ENCODE measurements at regions not wholly inside any gene's neighbourhood (a gene's known extent, or its start where the extent isn't known, plus 50 kb on each side); places are given as distances from the start of the nearest gene placed in this dataset.

DNA sequence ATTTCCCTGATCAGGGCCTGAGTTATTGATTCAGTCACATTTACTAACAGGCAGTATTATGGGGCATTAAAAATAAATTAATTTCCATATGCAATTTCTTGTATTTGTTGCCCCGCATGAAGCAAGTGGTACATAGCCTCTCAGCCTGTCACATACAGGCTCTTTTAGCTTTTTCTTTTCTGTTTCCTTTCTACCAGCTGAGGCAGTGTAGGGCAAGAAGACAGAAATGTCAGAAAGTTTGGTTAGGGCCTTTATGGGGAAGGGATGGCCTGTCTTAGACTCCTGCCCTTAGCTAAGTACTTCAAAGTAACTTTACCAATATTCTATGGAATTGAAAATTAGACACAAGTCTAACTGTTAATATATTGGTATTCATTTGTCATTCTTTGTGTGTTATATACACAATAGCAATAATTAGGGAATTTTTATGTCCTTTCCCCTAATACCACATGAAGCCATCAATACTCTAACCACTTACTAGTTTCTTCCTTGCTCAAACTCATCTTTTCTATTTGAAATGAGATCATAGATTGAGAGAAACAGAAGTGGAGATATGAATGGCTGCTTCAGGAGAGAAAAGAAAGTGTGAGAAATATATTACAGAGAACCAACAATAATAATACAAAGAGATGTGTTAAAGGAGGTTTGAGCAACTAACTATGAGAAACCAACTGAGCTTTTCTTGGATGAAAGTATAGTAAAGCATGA is 669.6 kb downstream of the PCDH17 start:
- Histone ChIP-seq H3K36me3 (no peaks in the 10 kb centered on the region), H3K4me1 (no peaks in the 10 kb centered on the region), H3K27me3 (no peaks in the 10 kb centered on the region), H3K9me3 (no peaks in the 10 kb centered on the region), H3K27ac (no peak overlapping the region), H3K4me3 (no peak overlapping the region)
- TF ChIP-seq EP300 (IDR thresholded peaks at IDR 0.05) (no peak), CTCF (IDR thresholded peaks at IDR 0.05) (no peak), POLR2A (IDR thresholded peaks at IDR 0.05) (no peak)
- 89 to 95% methylated on average over 1 of the region's 1 CpG for WGBS, 2 donors
- DNase-seq (ENCODE audit: low spot score in 2 of 2): no peak

GRCh38 chr13:58302349-58302748 is 670.8 kb downstream of the PCDH17 start:
- Histone ChIP-seq H3K4me3 (no peak overlapping the region), H3K27me3 (no peaks in the 10 kb centered on the region), H3K9me3 (no peaks in the 10 kb centered on the region), H3K27ac (no peak overlapping the region), H3K4me1 (no peaks in the 10 kb centered on the region), H3K36me3 (no peaks in the 10 kb centered on the region)
- DNase-seq (ENCODE audit: low spot score in 2 of 2): no peak
- TF ChIP-seq CTCF (IDR thresholded peaks at IDR 0.05): no peak
- no peak for TF ChIP-seq POLR2A (IDR thresholded peaks at IDR 0.05)
- TF ChIP-seq EP300 (IDR thresholded peaks at IDR 0.05): no peak
- 68 to 86% methylated on average over 2 of the region's 2 CpGs for WGBS, 2 donors

DNA sequence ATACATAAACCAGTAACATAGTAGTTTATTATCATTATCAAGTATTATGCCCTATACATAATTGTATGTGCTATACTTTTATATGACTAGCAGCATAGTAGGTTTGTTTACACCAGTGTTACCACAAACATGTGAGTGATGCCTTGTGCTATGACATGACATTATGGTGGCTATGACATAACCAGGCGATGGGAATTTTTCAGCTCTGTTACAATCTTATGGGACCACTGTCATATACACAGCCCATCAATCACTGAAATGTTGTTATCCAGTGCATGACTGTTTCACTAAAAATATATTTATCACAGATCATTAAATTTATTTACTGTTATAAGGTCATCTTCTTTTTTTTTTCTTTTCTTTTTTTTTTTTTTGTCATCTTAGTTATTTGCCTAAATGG is 674.5 kb downstream of the PCDH17 start:
- H3K36me3 ChIP-seq: no peaks in the 10 kb centered on the region
- no peak for TF ChIP-seq POLR2A (IDR thresholded peaks at IDR 0.05)
- no peak for TF ChIP-seq EP300 (IDR thresholded peaks at IDR 0.05)
- TF ChIP-seq CTCF (IDR thresholded peaks at IDR 0.05): no peak
- no peaks in the 10 kb centered on the region for H3K27me3 ChIP-seq
- no peak overlapping the region for H3K4me3 ChIP-seq
- no peak for DNase-seq (ENCODE audit: low spot score in 2 of 2)
- no peaks in the 10 kb centered on the region for H3K9me3 ChIP-seq
- no peaks in the 10 kb centered on the region for H3K4me1 ChIP-seq
- no peak overlapping the region for H3K27ac ChIP-seq
- 87 to 91% methylated on average over 1 of the region's 1 CpG for WGBS, 2 donors

GRCh38 chr13:58313219-58313618 is 681.7 kb downstream of the PCDH17 start:
- TF ChIP-seq EP300 (IDR thresholded peaks at IDR 0.05) (no peak), CTCF (IDR thresholded peaks at IDR 0.05) (no peak)
- Histone ChIP-seq H3K4me3 (no peak overlapping the region), H3K27me3 (no peaks in the 10 kb centered on the region), H3K4me1 (no peaks in the 10 kb centered on the region), H3K27ac (no peak overlapping the region), H3K9me3 (no peaks in the 10 kb centered on the region), H3K36me3 (no peaks in the 10 kb centered on the region)
- 79 to 87% methylated on average over 2 of the region's 2 CpGs for WGBS, 2 donors
- DNase-seq (ENCODE audit: low spot score in 2 of 2): no peak

DNA sequence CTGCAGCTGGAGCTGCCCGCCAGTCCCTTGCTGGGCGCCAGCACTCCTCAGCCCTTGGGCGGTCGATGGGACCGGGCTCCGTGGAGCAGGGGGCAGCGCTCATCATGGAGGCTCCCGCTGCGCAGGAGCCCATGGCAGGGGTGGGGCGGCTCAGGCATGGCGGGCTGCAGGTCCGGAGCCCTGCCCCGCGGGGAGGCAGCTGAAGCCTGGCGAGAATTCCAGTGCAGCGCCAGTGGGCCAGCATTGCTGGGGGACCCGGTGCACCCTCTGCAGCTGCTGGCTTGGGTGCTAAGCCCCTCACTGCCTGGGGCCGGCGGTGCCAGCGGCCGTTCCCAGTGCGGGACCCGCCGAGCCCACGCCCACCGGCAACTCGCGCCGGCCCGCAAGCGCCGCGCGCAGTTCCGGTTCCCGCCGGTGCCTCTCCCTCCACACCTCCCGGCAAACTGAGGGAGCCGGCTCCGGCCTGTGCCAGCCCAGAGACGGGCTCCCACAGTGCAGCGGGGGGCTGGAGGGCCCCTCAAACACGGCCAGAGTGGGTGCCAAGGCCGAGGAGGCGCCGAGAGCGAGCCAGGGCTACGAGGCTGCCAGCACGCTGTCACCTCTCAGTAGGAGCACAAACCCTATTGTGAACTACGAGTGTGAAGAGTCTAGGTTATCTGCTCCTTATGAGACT is 687.1 kb downstream of the PCDH17 start:
- Histone ChIP-seq H3K4me1 (no peaks in the 10 kb centered on the region), H3K27ac (no peak overlapping the region), H3K27me3 (no peaks in the 10 kb centered on the region), H3K36me3 (no peaks in the 10 kb centered on the region), H3K9me3 (no peaks in the 10 kb centered on the region), H3K4me3 (no peak overlapping the region)
- 96 to 97% methylated on average over 20 to 50 of the region's 50 CpGs for WGBS, 2 donors
- no peak for DNase-seq (ENCODE audit: low spot score in 2 of 2)
- no peak for TF ChIP-seq EP300 (IDR thresholded peaks at IDR 0.05)
- TF ChIP-seq POLR2A (IDR thresholded peaks at IDR 0.05): no peak
- TF ChIP-seq CTCF (IDR thresholded peaks at IDR 0.05): no peak

Measured in tibial nerve (tissue), 4 donors.